GM12872 (cell line): ENCODE measurements at regions not wholly inside any gene's neighbourhood (a gene's known extent, or its start where the extent isn't known, plus 50 kb on each side); places are given as distances from the start of the nearest gene placed in this dataset.

Experiments
- CTCF ChIP-seq: IDR thresholded peaks from 3 replicates; pipeline ENCODE4 v1.5.1; 2011; ENCODE audit warnings: low read depth, mild to moderate bottlenecking, low read length, moderate library complexity; ENCODE audit not compliant: insufficient read depth

- no peak for TF ChIP-seq CTCF
Observed at GRCh38 chr18:47628240-47628781, 302.1 kb downstream of the SMAD2 start.

- no peak for TF ChIP-seq CTCF
Observed at GRCh38 chr18:47627030-47627429, 303.4 kb downstream of the SMAD2 start.

GRCh38 chr18:47619771-47620448, 310.5 kb downstream of the SMAD2 start:
- TF ChIP-seq CTCF = no peak

GRCh38 chr18:47618758-47619157, 311.7 kb downstream of the SMAD2 start:
- no peak for TF ChIP-seq CTCF

GRCh38 chr18:47615043-47615442, 315.4 kb downstream of the SMAD2 start:
- TF ChIP-seq CTCF = no peak

- TF ChIP-seq CTCF = no peak
Observed at GRCh38 chr18:47613929-47614328, 316.5 kb downstream of the SMAD2 start.

GRCh38 chr18:47611649-47612048, 318.8 kb downstream of the SMAD2 start:
- TF ChIP-seq CTCF = no peak

GRCh38 chr18:47606526-47606925, 323.9 kb downstream of the SMAD2 start:
- no peak for TF ChIP-seq CTCF
